GM19035 (cell line): ENCODE measurements at regions not wholly inside any gene's neighbourhood (a gene's known extent, or its start where the extent isn't known, plus 50 kb on each side); places are given as distances from the start of the nearest gene placed in this dataset.

Source experiments
- ATAC-seq: cut with Tn5 transposase; IDR thresholded peaks from one replicate; pipeline ENCODE4 v1.9.1; 2021; ENCODE audit not compliant: unreplicated experiment

GRCh38 chr7:22676385-22676784, 50.6 kb upstream of the IL6 start:
- ATAC-seq = no peak

- ATAC-seq = no peak
Measured at GRCh38 chr7:22675917-22676343, 51.1 kb upstream of the IL6 start.

- ATAC-seq = no peak
Measured at GRCh38 chr7:22675421-22675820, 51.6 kb upstream of the IL6 start.

GRCh38 chr7:22672846-22673680, 53.9 kb upstream of the IL6 start:
- peak; percentile 61 for ATAC-seq

- no peak for ATAC-seq
Measured at GRCh38 chr7:22671177-22671879, 55.7 kb upstream of the IL6 start.

- no peak for ATAC-seq
Measured at GRCh38 chr7:22670422-22670815, 56.6 kb upstream of the IL6 start.

- ATAC-seq = no peak
Measured at GRCh38 chr7:22669692-22670421, 57.1 kb upstream of the IL6 start.

GRCh38 chr7:22668971-22669401, 58.0 kb upstream of the IL6 start:
- no peak for ATAC-seq

- no peak for ATAC-seq
Measured at GRCh38 chr7:22667562-22668239, 59.3 kb upstream of the IL6 start.

- no peak for ATAC-seq
Measured at GRCh38 chr7:22667187-22667561, 59.8 kb upstream of the IL6 start.

GRCh38 chr7:22666732-22667131, 60.3 kb upstream of the IL6 start:
- no peak for ATAC-seq

GRCh38 chr7:22665923-22666322, 61.1 kb upstream of the IL6 start:
- no peak for ATAC-seq

- no peak for ATAC-seq
Measured at GRCh38 chr7:22664988-22665798, 61.8 kb upstream of the IL6 start.

- ATAC-seq = no peak
Measured at GRCh38 chr7:22663721-22664120, 63.3 kb upstream of the IL6 start.

GRCh38 chr7:22663357-22663718, 63.7 kb upstream of the IL6 start:
- ATAC-seq = no peak

- ATAC-seq = no peak
Measured at GRCh38 chr7:22662556-22663356, 64.2 kb upstream of the IL6 start.

GRCh38 chr7:22662036-22662435, 65.0 kb upstream of the IL6 start:
- ATAC-seq = no peak

- ATAC-seq = no peak
Measured at GRCh38 chr7:22660732-22661131, 66.3 kb upstream of the IL6 start.

GRCh38 chr7:22660293-22660692, 66.7 kb upstream of the IL6 start:
- no peak for ATAC-seq

GRCh38 chr7:22659741-22660140, 67.3 kb upstream of the IL6 start:
- no peak for ATAC-seq
